HG02678 (cell line): ENCODE measurements at regions not wholly inside any gene's neighbourhood (a gene's known extent, or its start where the extent isn't known, plus 50 kb on each side); places are given as distances from the start of the nearest gene placed in this dataset.

Experiments used
- ATAC-seq: cut with Tn5 transposase; IDR thresholded peaks from one replicate; pipeline ENCODE4 v1.9.1; 2021; ENCODE audit warnings: mild to moderate bottlenecking, moderate library complexity; ENCODE audit not compliant: unreplicated experiment

- ATAC-seq = no peak
Measured at GRCh38 chr7:18200266-18200665, 172.6 kb upstream of the PRPS1L1 start.

GRCh38 chr7:18200855-18201254 is 173.2 kb upstream of the PRPS1L1 start:
- ATAC-seq = no peak

- no peak for ATAC-seq
Measured at GRCh38 chr7:18201350-18201749, 173.7 kb upstream of the PRPS1L1 start.

GRCh38 chr7:18202315-18203045 is 174.8 kb upstream of the PRPS1L1 start:
- peak; percentile 54 for ATAC-seq

- no peak for ATAC-seq
Measured at GRCh38 chr7:18206331-18206730, 178.7 kb upstream of the PRPS1L1 start.

GRCh38 chr7:18208921-18209320 is 181.3 kb upstream of the PRPS1L1 start:
- no peak for ATAC-seq

- ATAC-seq = no peak
Measured at GRCh38 chr7:18210377-18210776, 182.7 kb upstream of the PRPS1L1 start.

- no peak for ATAC-seq
Measured at GRCh38 chr7:18210788-18211187, 183.1 kb upstream of the PRPS1L1 start.

GRCh38 chr7:18212308-18212707 is 184.7 kb upstream of the PRPS1L1 start:
- ATAC-seq = no peak

GRCh38 chr7:18212758-18213157 is 185.1 kb upstream of the PRPS1L1 start:
- ATAC-seq = no peak

- no peak for ATAC-seq
Measured at GRCh38 chr7:18213652-18214051, 186.0 kb upstream of the PRPS1L1 start.

GRCh38 chr7:18216270-18216669 is 188.6 kb upstream of the PRPS1L1 start:
- ATAC-seq = no peak

GRCh38 chr7:18221377-18222293 is 194.0 kb upstream of the PRPS1L1 start:
- ATAC-seq = no peak

- ATAC-seq = no peak
Measured at GRCh38 chr7:18222636-18223035, 195.0 kb upstream of the PRPS1L1 start.

GRCh38 chr7:18224138-18224537 is 196.5 kb upstream of the PRPS1L1 start:
- no peak for ATAC-seq

- ATAC-seq = no peak
Measured at GRCh38 chr7:18225067-18225466, 197.4 kb upstream of the PRPS1L1 start.

- ATAC-seq = no peak
Measured at GRCh38 chr7:18226598-18226997, 199.0 kb upstream of the PRPS1L1 start.

- ATAC-seq = no peak
Measured at GRCh38 chr7:18228686-18229085, 201.0 kb upstream of the PRPS1L1 start.

GRCh38 chr7:18230271-18230670 is 202.6 kb upstream of the PRPS1L1 start:
- ATAC-seq = no peak

GRCh38 chr7:18231854-18232253 is 204.2 kb upstream of the PRPS1L1 start:
- no peak for ATAC-seq

- no peak for ATAC-seq
Measured at GRCh38 chr7:18234519-18234918, 206.9 kb upstream of the PRPS1L1 start.

- ATAC-seq = no peak
Measured at GRCh38 chr7:18235819-18236218, 208.2 kb upstream of the PRPS1L1 start.
